T follicular helper cell (primary cell): ENCODE measurements at regions not wholly inside any gene's neighbourhood (a gene's known extent, or its start where the extent isn't known, plus 50 kb on each side); places are given as distances from the start of the nearest gene placed in this dataset.

Source experiments
- DNase-seq: peaks from one replicate; pipeline ENCODE4 v3.0.0-alpha.2; 2020; ENCODE audit warnings: low read depth

DNA sequence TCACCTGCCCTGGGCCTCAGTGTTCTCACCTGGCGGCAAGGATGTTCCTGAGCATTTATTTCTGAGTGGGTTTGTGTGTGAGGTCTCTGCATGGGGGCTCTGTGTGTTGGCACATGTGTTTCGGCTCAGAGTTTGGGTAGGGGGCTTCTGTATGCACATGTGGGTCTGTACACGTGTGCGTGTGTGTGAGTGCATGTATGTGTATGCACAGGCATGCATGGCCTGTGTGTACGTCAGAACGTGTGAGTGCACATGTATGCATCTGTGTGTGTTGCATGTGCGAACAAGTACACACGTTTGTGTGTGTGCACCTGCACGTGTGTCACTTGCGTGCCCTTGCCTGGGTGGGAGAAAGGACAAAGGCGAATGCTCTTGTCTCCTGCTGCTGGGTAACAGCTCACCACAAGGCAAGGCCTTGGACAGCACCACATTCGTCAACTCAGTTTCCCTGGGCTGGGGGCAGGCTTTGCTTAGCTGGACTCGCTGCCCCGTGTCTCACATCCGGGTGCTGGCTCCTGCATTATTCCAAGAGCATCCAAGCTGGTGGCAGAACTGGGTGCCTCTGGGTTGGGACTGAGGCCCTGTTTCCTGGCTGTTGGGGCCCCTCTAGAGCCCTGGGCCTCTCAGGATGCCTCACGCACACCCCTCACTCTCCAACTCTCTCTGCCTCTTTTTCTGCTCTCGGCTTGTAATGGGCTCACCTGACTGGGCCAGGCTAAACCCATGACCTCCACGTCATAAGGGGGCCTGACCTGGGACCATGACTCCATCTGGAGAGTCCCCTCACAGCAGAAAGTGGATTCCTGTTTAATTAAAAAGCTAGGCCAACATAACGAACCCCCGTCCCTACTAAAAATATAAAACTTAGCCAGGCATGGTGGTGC is 153.6 kb upstream of the C14orf180 start:
- DNase-seq = no peak

DNA sequence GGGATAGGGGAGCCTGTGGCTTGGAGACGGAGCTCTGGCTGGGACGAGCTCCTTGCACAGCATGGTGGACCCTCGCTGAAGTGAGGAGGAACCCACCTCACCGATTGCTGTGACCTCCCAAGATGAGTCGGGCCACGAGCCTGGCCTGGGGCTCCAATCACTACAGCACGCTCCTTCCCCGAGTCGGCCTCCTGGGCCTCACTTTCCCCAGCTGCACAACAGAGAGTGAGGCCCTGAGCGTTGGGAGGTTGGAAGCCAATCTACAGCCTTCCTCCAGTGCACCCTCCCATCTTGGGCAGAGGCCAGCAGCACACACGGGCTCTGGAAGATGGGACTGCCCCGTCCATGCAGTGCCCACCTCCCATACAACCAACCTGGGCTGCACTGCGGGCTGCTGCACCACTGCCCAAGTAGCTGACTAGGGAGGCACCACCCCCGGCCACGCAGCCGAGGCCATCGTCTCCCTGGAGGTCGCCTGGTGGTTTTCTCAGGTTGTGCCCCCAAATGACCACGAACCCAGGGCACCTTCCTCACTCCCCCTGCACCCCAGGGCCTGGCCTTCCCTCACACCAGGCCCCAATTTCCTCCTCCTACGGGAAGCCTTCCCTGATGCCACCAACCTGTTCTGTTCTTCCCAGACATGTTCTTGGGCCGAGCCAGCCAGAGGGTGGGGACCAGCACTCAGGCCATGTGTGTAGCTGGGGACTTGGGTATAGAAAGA is 152.3 kb upstream of the C14orf180 start:
- no peak for DNase-seq

DNA sequence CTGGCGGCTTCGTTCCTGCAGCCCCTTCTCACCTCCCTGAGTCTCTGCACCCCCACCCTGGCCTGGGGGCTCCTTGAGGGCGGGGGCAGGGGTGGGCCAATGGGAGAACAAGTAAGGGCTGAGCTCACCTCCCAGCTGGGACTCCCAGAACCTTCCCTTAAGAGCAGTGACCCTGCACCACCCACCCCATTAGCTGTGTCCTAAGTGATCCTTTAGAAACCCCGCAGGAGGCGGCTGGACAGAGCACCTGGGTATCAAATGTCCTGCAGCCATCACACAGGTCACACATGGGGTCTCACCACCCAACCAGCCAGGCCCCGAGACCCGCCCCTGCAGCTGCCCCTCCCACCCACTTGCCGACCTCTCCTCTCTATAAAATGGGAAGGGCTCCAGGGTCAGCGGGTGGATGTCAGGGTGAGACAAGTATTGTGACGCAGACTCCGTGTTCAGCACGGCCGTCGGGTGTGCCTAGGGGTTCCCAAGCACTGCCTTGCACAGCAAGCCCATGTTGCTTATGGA is 151.2 kb upstream of the C14orf180 start:
- no peak for DNase-seq

DNA sequence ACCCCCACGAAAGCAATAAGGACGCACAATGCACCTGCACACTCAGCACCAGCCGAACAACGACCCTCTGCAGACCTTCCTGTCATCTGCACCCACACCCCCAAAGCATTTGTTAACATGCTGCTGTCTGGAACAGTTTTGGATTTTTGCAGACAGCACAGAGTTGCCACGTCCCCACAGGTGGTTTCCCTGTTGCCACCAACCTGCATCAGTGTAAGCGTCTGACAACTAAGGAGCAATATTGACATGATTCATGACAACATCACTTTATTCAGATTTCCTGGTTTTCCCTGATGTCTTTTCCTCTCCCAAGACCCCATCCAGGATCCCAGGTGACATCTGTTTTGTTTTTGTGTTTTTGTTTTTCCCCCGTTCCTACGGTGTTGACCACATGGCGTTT is 150.7 kb upstream of the C14orf180 start:
- DNase-seq = no peak

DNA sequence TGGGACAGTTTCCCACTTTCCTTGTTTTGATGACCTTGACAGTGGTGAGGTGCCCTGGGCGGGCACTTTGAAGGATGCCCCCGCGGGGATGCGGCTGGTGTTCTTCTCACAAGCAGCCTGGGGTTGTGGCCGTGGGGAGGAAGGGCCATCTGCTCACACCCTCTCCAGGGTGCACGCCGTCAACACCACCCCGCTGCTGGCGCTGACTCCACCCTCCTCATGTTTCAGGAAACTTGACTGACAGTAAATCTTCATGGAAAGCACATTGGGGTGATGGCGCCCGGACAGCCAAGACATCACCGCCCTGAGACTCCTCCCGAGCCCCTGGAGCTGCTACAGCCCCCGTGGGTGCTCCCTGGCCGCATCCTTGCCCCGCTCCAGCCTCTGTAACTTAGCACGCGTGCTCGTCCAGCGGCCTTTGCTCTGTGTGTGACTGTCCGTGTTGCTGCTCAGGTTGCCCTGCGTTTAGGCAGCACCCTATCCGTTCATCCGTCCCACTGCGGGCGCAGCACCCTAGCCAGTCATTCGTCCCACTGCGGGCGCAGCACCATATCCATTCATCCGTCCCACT is 150.2 kb upstream of the C14orf180 start:
- no peak for DNase-seq

DNA sequence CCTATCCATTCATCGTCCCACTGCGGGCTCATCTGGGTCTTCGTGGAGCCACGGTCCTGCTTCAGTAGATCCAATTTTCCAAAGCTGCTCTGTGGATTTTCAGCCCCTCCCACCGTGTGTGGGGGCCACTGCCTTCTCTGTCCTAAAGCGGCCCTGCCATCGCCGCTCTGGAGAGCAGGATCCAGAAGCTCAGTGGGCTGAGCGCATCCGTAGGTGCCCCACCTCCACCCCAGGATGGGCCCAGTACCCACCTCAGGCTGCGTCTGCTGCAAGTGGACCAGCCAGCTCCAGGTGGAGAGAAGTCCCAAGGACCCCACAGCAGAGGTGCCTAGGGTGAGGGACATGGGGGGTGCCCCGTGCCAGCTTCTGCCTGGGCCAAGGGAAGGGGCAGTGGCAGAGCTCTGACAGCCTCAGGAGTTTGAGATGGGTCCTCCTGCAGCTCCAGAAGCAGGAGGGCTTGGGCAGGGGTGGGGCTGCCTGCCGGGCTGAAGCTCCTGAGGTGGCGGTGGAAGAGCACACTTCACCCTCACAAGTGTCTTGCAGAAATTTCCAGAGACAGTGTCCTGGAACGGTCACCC is 148.1 kb upstream of the C14orf180 start:
- DNase-seq = no peak

DNA sequence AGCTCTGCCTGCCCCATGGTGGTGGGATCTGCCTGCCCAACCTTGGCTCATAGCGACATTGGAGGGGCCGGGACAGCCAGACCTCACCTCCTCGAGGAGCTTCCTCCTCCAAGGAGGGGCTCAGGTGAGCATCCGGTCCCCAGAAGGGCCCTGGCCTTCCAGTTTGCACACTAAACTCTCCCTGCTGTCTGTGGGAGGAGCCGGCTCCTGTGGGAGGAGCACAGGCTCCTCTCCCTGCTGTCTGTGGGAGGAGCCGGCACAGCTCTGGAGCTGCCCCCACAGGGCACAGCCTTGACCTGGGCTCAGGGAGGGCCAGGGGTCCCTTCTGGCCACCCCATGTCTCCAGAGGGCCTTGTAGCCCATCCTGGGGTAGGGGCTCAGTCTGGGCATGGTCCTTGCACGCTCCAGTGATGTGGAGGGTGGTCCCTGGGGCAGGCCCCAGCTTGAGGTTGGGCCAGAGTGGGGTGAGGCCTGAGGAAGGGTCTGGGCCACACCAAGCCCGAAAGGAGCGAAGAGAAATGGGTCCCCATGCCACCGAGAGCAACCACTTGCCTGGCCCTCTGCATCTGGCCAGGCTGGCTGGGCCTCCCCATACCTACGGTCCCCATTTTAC is 147.5 kb upstream of the C14orf180 start:
- no peak for DNase-seq

DNA sequence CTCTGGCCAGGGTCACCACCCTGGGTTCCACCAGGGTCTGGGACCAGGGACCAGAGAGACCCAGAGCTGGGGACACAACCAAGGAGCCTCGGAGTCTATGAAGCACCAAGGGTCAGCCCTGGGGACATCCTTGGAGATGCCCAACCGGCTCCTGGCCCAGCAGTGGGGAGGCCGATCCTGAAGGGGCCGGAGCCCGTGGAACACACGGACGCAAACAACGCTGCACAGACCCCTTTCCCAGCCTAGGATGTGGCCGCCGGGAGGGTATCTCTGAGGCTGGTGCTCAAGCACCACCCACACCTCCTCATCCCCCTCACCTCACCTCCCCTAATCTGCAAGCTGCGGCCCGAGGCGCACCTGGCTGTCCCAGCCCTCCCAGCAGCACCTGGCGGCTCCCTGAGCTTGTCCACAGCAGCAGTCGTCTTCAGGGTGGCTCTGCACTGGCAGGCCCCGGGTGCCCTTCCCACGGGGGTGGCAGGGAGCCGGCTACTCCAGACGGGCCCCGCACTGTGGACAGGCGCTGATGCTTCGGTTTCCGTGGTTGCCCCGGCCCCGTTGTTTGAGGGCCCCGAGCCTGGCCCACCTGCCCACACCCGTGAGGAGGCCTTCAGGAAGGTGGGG is 146.8 kb upstream of the C14orf180 start:
- DNase-seq = no peak

DNA sequence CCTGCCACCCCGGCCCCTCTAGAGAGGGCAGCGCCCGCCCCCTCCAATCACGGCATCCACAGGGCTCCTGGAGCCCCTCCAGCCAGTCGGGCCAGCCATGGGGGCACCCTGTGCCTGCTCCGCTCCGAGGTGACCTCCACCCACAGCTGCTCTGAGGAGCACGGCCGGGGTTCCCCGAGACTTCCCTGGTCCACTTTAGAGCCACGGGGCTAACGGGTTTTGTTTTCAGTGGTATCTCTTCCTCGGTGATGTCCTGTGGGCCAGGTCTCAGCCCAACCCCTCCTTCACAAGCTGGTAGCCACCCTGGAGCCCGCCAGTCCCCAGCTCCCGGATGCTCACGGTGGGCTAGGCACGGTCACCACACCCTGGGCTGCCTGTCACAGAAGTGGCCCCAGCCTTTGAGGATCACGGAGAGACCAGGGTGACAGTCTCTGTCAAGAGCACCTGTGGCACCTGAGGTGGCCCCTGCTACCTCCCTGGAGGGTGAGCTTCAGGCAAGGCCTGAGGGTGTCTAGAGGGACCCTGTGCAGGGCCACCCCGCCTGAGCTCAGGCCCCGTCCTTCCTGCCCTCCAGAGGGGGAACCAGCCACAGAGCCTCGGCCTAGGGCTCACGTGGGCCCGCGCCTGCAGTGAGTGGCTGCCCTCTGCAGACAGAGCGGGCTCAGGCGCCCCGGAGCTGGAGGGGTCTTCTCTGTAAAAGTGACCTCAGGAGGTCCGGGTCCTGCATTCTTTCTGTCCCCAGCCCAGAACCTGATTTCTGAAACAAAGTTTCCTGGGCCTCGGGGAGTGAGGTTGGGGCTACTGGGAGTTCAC is 146.0 kb upstream of the C14orf180 start:
- no peak for DNase-seq

DNA sequence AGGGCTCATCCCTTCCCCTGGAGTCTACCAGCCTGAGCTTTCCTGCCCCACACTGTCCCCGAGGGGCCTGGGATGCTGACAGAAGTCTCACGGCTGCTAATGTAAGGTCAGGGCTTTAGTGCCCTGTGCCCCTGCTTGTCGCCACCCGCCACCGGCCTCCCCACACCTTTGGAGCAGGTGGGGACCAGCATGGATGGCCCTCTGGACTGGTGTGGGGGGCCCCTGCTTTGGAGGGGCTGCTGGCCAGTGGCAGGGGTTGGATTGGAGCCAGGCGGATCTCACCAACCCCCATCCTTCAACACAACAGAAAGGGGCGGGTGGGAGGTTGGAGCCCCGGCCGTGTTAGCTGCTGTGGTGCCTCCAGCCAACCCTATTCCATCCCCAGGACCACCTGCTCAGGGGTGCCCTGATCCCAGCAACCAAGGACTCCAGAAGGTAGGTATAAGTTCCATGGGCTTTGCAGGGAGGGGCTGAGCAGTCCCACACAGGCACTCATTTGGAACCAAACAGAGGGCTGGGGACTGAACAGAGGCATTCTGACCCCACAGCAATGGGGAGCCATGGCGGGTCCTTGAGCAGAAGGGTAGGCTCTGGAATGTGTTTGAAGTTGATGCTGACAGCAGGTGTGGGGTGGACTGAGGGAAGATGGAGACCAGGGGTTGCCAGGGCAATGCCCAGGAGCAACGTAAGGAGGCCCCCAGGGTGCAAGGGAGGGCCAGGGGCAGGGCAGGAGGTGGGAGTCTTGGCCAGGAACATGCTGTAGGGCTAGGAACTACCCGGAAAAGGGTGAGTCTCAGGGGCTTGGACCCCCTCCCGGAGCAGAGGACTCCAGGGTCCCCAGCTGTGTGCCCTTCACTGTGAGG is 145.1 kb upstream of the C14orf180 start:
- no peak for DNase-seq

DNA sequence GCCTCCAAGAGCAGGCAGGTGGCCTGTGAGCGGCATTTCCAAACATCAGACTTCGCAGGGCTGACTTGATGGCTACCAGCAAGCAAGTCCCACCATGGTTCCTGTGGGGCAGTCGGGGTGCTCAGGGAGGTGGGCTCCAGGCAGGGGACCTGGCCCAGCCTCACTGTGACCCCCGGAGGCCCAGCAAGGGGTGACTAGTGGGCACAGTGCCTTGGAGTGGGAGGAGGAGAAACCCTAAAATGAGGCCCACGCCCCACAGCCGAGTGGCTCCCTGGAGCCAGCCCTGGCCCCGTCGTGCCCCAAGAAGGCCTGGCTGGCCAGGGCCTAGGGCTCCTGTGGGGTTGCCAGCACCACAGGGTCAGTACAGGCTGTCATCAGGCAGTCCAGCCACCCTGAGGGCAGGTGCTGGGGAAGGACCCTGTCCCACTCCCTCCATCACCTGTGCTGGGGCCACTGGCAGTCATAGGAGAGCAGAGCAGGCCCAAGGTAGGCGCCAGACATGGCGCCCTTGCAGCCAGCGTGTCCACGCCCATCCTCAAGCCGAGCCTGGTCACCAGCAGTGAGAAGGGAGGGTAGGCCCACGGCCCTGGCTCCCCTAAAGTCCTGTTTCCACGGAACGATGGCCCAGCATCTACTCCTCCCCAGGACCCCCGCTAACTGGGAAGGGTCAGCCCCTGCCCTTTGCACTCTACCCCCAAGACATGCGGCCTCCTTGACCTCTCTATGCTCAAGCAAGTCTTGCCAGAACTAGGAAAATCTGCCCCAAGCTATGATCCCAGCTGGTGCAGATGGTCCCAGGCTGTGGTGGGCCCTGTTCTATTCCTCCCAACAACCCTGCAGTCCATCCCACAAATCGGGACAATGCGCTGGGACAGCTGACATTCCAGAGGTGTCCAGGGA is 144.2 kb upstream of the C14orf180 start:
- DNase-seq = no peak

DNA sequence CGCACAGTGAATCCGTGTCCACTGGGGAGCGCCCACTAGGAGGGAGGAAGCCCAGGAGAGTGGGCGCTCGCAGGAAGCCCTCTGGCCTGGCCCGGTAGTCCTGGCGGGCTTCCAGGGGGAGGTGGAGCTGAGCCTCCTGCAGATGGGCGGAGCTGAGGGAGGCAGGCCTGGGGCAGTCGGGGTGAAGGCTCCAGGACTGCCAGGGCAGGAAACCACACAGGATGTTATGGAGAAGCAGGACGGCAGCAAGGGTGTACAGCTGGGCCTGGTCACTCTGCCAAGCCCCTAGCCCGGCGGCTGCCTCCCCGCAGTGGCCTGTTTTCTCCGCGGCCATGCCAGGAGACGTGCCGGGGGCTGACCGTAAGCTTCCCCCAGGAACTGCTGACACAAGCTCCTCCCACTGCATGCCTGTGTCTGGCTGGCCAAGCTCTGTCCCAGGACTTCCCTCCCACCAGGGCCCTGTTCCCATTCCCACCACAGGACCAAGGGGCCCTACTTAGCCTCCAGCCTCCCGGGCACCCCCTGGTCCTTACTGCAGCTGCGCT is 143.4 kb upstream of the C14orf180 start:
- DNase-seq = no peak

DNA sequence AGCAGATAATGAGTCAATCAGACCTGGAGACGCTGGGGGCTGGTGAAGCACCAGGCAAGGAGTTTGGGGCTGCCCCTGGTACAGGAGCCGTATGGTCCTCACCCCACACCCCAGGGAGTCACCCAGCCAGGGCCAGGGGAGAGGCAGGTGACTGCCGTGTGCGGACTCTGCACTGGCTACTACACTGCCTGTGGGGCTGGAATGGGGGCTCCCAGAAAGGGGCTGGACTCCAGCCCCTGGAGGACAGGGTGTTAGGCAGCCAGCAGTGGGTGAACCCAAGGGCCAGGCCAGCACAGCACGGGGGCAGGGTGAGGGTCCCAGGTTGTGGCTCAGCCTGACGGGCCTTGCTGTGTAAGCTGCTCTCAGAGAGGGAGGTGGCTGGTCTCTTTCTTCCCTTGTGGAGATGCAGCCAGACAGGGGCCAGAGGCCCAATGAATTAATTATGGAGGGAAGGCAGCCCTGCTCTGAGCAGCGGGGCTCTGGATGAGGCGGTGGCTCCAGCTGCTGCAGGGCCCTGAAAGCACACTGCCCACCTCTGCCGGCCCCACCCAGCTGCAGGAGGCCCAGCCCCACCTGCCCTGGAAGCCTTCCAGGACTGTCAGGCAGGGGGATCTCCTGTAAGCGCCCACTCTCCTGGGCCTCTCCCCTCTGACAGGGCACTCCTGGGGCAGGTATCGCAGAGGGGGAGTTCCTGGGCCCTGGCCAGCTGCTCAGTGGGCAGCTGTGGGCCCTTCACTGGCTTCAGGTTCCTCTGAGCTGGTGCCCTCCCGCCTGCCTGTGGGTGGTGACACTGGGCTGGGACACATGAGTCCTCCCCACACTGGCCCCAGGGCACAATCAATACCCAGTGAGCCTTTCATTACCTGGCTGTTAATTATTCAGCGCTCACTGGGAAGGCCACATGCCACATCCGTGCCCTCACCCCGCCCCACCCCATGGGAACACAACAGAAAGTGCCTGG is 142.5 kb upstream of the C14orf180 start:
- no peak for DNase-seq

DNA sequence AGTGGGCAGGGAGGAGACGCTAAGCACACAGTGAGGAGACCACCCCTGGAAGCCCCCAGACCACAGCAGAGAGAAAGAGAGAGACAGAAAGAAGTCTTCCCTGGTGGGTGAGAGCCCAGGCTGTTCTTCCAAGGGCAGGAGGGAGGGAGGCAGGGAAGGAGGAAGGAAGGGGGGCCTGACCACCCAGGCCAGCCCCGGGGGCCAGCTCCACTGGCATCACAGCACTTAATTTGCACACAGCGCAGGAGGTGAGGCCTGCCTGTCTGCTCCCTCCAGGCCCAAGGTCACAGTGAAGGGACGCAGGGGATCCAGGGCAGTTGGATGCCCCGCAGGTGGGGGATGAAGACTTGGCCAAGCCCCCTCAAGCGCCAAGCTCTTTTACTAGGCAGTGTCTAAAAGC is 141.9 kb upstream of the C14orf180 start:
- DNase-seq = no peak

DNA sequence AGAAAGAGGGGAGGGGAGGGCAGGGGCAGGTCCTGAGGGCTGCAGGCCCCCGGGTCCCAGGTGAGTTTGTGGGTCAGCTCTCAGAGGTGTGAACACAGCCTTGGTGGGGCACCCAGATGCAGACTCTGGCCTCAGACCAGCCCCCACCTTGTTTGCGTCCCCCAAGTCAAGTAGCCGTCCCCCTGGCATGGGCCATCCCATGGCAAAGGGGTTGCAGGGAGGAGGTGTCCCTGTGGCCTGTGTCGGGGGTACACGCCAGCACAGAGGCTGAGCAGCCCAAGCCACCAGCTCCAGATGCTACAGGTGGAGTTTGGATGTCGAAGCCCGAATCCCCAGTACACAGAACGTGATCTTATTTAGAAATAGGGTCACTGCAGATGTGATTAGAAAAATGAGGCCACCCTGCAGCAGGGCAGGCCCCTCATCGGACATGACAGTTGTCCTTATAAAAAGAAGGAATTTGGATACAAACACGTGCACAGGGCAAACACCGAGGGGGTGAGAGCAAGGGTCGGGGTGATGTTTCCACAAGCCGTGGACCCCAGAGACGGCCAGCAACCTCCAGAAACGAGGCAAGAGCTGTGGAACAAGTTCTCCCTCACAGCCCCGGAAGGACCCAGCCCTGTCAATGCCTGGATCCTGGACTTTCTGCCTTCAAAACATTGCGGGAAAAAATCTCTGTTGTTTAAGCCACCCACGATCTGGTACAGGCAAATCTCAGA is 141.2 kb upstream of the C14orf180 start:
- no peak for DNase-seq

DNA sequence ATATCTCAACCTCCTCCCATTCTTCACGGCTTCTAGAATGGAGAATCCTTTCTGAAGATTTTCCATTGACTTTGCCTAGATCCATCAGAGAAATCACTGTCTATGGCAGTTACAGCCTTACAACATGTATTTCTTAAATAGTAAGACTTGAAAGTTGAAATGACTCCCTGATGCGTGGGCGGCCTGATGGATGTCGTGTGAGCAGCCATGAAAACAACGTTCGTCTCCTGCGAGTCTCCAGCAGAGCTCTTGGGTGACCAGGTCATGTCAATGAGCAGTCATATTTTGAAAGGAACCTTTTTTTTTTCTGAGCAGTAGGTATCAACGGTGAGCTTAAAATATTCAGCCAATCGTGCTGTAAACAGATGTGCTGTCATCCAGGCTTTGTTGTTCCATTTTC is 139.9 kb upstream of the C14orf180 start:
- no peak for DNase-seq
